ENCODE measurements at regions not wholly inside any gene's neighbourhood (a gene's known extent, or its start where the extent isn't known, plus 50 kb on each side); places are given as distances from the start of the nearest gene placed in this dataset.

DNA sequence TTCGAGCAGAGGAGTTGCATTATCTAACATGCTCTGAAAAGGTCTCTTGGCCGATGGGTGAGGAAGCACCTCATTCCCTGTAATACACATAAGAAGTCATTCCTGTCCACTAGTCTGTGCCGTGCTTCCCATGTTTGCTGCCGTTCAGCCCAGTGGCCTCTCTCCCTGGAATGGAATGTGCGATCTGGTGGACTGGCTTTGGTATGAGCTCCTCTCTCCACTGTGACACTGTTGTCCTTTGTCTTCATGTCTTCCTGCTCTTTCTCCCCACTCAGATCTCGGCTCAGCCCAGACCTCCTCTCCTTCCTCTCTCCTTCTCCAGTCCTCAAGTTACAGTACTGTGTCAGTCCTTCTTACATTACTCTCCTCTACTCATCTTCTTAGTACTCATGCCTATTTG, 192.8 kb upstream of the KLF6 start:
- Mint-ChIP-seq H3K4me1 (ENCODE audit: low read depth, unreplicated experiment) (no peaks in the 10 kb centered on the region), H3K27me3 (ENCODE audit: insufficient read depth, unreplicated experiment) (no peaks in the 10 kb centered on the region), H3K36me3 (ENCODE audit: insufficient read depth, unreplicated experiment) (no peaks in the 10 kb centered on the region), H3K9me3 (ENCODE audit: unreplicated experiment) (no peaks in the 10 kb centered on the region), H3K27ac (ENCODE audit: unreplicated experiment) (no peak overlapping the region), H3K4me3 (ENCODE audit: unreplicated experiment) (no peak overlapping the region)
- H3K9me3 ChIP-seq, result peaks cover 9% of the 10 kb centered on the region
- intact Hi-C loops (cut with micrococcal nuclease; ENCODE audit: unreplicated experiment), result no loop called here
- CTCF ChIA-PET, result no interaction called here
- no TSS peak for BruUV-seq (replicated peaks)
- POLR2A ChIA-PET, result no interaction called here
- no peak overlapping the region for H3K4me3 ChIP-seq (ENCODE audit: low read depth, low read length)
- DNase-seq, result no peak
- no peaks in the 10 kb centered on the region for H3K4me1 ChIP-seq
- no peaks in the 10 kb centered on the region for H3K27me3 ChIP-seq (replicated peaks; ENCODE audit: control insufficient read depth, insufficient read depth, low read length)
- no peaks in the 10 kb centered on the region for H3K36me3 ChIP-seq (ENCODE audit: control insufficient read depth, insufficient read depth, low read length)
- TF ChIP-seq, protein P1, sequence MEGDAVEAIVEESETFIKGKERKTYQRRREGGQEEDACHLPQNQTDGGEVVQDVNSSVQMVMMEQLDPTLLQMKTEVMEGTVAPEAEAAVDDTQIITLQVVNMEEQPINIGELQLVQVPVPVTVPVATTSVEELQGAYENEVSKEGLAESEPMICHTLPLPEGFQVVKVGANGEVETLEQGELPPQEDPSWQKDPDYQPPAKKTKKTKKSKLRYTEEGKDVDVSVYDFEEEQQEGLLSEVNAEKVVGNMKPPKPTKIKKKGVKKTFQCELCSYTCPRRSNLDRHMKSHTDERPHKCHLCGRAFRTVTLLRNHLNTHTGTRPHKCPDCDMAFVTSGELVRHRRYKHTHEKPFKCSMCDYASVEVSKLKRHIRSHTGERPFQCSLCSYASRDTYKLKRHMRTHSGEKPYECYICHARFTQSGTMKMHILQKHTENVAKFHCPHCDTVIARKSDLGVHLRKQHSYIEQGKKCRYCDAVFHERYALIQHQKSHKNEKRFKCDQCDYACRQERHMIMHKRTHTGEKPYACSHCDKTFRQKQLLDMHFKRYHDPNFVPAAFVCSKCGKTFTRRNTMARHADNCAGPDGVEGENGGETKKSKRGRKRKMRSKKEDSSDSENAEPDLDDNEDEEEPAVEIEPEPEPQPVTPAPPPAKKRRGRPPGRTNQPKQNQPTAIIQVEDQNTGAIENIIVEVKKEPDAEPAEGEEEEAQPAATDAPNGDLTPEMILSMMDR (IDR thresholded peaks at IDR 0.05; ENCODE audit: insufficient read depth in 1 of 2, low read depth in 1 of 2, low read length in 1 of 2, severe bottlenecking in 1 of 2, unreplicated experiment in 1 of 2), result no peak

DNA sequence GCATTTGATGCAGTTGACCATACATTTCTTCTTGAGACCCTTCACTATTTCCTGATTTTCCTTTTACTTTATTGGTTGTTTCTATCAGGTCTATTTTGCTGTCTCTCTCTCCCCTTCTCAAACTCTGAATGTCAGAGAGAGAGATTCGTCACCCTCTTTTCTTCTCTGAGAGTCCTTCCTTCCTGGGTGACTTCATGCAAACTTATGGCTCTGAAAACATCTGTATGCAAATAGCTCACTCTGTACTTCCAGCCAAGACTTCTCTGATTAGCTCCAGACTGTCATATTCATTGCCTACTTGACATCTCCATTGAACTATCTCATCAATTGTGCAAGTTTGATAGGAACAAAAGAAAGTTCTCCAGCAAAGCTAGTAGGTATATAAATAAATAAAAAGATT, 191.7 kb upstream of the KLF6 start:
- H3K4me1 Mint-ChIP-seq (ENCODE audit: low read depth, unreplicated experiment), result no peaks in the 10 kb centered on the region
- H3K36me3 Mint-ChIP-seq (ENCODE audit: insufficient read depth, unreplicated experiment), result no peaks in the 10 kb centered on the region
- H3K27me3 ChIP-seq (replicated peaks; ENCODE audit: control insufficient read depth, insufficient read depth, low read length), result no peaks in the 10 kb centered on the region
- H3K4me3 Mint-ChIP-seq (ENCODE audit: unreplicated experiment), result no peak overlapping the region
- H3K27me3 Mint-ChIP-seq (ENCODE audit: insufficient read depth, unreplicated experiment), result no peaks in the 10 kb centered on the region
- POLR2A ChIA-PET, result no interaction called here
- no peaks in the 10 kb centered on the region for H3K9me3 Mint-ChIP-seq (ENCODE audit: unreplicated experiment)
- no peak overlapping the region for H3K27ac Mint-ChIP-seq (ENCODE audit: unreplicated experiment)
- no peaks in the 10 kb centered on the region for H3K4me1 ChIP-seq
- BruUV-seq (replicated peaks), result no TSS peak
- H3K9me3 ChIP-seq, result peaks cover 9% of the 10 kb centered on the region
- TF ChIP-seq, protein P1 (IDR thresholded peaks at IDR 0.05; ENCODE audit: insufficient read depth in 1 of 2, low read depth in 1 of 2, low read length in 1 of 2, severe bottlenecking in 1 of 2, unreplicated experiment in 1 of 2), result no peak
- no peak overlapping the region for H3K4me3 ChIP-seq (ENCODE audit: low read depth, low read length)
- intact Hi-C loops (cut with micrococcal nuclease; ENCODE audit: unreplicated experiment), result no loop called here
- CTCF ChIA-PET, result no interaction called here
- DNase-seq, result no peak
- no peaks in the 10 kb centered on the region for H3K36me3 ChIP-seq (ENCODE audit: control insufficient read depth, insufficient read depth, low read length)

DNA sequence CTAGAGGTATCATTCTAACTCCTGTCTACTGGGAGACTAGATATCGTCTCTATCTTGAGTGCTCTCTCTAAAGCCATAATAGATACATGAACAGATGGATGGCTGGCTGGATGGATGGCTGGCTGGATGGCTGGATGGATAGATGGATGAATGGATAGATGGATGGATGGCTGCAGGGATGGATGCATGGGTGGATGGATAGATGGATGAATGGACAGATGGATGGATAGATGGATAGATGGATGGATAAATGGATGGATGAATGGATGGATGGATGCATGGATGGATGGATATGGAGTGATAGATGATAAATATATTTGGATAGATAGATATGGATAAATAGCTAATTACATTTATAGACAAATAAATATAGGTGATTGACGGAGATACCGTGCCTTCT, 191.2 kb upstream of the KLF6 start:
- no peaks in the 10 kb centered on the region for H3K27me3 ChIP-seq (replicated peaks; ENCODE audit: control insufficient read depth, insufficient read depth, low read length)
- Mint-ChIP-seq H3K9me3 (ENCODE audit: unreplicated experiment) (no peaks in the 10 kb centered on the region), H3K4me3 (ENCODE audit: unreplicated experiment) (no peak overlapping the region), H3K27me3 (ENCODE audit: insufficient read depth, unreplicated experiment) (no peaks in the 10 kb centered on the region), H3K36me3 (ENCODE audit: insufficient read depth, unreplicated experiment) (no peaks in the 10 kb centered on the region), H3K4me1 (ENCODE audit: low read depth, unreplicated experiment) (no peaks in the 10 kb centered on the region), H3K27ac (ENCODE audit: unreplicated experiment) (no peak overlapping the region)
- BruUV-seq (replicated peaks), result no TSS peak
- H3K4me1 ChIP-seq, result no peaks in the 10 kb centered on the region
- ChIA-PET CTCF (no interaction called here), POLR2A (no interaction called here)
- no peaks in the 10 kb centered on the region for H3K36me3 ChIP-seq (ENCODE audit: control insufficient read depth, insufficient read depth, low read length)
- TF ChIP-seq, protein P1 (IDR thresholded peaks at IDR 0.05; ENCODE audit: insufficient read depth in 1 of 2, low read depth in 1 of 2, low read length in 1 of 2, severe bottlenecking in 1 of 2, unreplicated experiment in 1 of 2), result no peak
- DNase-seq, result no peak
- H3K9me3 ChIP-seq, result peaks cover 9% of the 10 kb centered on the region
- intact Hi-C loops (cut with micrococcal nuclease; ENCODE audit: unreplicated experiment), result no loop called here
- no peak overlapping the region for H3K4me3 ChIP-seq (ENCODE audit: low read depth, low read length)
